H1 (cell line): ENCODE measurements at regions not wholly inside any gene's neighbourhood (a gene's known extent, or its start where the extent isn't known, plus 50 kb on each side); places are given as distances from the start of the nearest gene placed in this dataset.

Experiments used
- CTCF ChIA-PET: fragments of 300-600 bp; sonication (Branson Sonifier 250); formaldehyde crosslinking; loops from one replicate; lab custom pipeline; 2021; ENCODE audit not compliant: partially characterized antibody; lab: Charles Lee
- POLR2A ChIA-PET: fragments of 300-600 bp; sonication (Branson Sonifier 250); formaldehyde crosslinking; loops from one replicate; lab custom pipeline; 2021; ENCODE audit warnings: inconsistent platforms; ENCODE audit not compliant: partially characterized antibody; lab: Charles Lee
- DNase-seq, 2 experiments: peaks; one replicate each; pipeline versions ENCODE4 v3.0.0 to v3.0.0-alpha.2; 2010 to 2022; ENCODE audit warnings: low spot score in 2 of 2, low read depth in 1 of 2, mixed read lengths in 1 of 2
- FAIRE-seq: peaks from 2 replicates; lab custom pipeline; 2011; peaks lifted over from hg19 to GRCh38; lab: Jason Lieb, UNC
- H2AFZ ChIP-seq: 2 replicates; pipeline ENCODE4 v1.8.1; 2012; ENCODE audit warnings: low read length, inconsistent platforms
- H2AK5ac ChIP-seq: 2 replicates; pipeline ENCODE4 v1.6.1; 2013; ENCODE audit warnings: low read depth, low read length
- H2BK120ac ChIP-seq: replicated peaks from 2 replicates; pipeline ENCODE3; 2013; ENCODE audit warnings: low read depth, low read length, inconsistent platforms
- H2BK12ac ChIP-seq: 2 replicates; pipeline ENCODE4 v1.6.1; 2013; ENCODE audit warnings: low read depth, low read length
- H2BK15ac ChIP-seq: 2 replicates; pipeline ENCODE4 v1.6.1; 2013; ENCODE audit warnings: low read length
- H2BK20ac ChIP-seq: 2 replicates; pipeline ENCODE4 v1.6.1; 2013; ENCODE audit warnings: low read length
- H2BK5ac ChIP-seq: 2 replicates; pipeline ENCODE4 v1.6.1; 2013; ENCODE audit warnings: low read depth, low read length
- H3K14ac ChIP-seq: 2 replicates; pipeline ENCODE4 v1.6.1; 2013; ENCODE audit warnings: inconsistent platforms; ENCODE audit not compliant: insufficient read length
- H3K18ac ChIP-seq: 2 replicates; pipeline ENCODE4 v1.6.1; 2013; ENCODE audit warnings: low read length; ENCODE audit errors: extremely low read depth
- H3K23ac ChIP-seq: 2 replicates; pipeline ENCODE4 v1.6.1; 2013; ENCODE audit warnings: inconsistent platforms; ENCODE audit not compliant: insufficient read length
- H3K23me2 ChIP-seq: 2 replicates; pipeline ENCODE4 v1.6.1; 2013; ENCODE audit warnings: low read depth, low read length
- H3K27ac ChIP-seq: 2 replicates; pipeline ENCODE4 v1.6.1; 2011; ENCODE audit warnings: low read depth, low read length, inconsistent platforms
- H3K27me3 ChIP-seq, 4 experiments: replicated peaks in 1 of 4; 1 replicate in 1 of 4; 2 replicates in 3 of 4; pipeline versions ENCODE4 v1.6.1 to v1.8.1; 2011 to 2013; ENCODE audit warnings: low read length in 3 of 4, mild to moderate bottlenecking in 3 of 4, inconsistent platforms in 2 of 4, mixed read lengths in 2 of 4, moderate library complexity in 1 of 4; ENCODE audit not compliant: control insufficient read depth in 3 of 4, insufficient read depth in 3 of 4; ENCODE audit errors: extremely low read depth in 1 of 4
- H3K36me3 ChIP-seq, 4 experiments: 2 replicates each; pipeline versions ENCODE4 v1.6.1 to v1.8.1; 2011 to 2013; ENCODE audit warnings: mild to moderate bottlenecking in 4 of 4, low read length in 3 of 4, moderate library complexity in 2 of 4, control low read depth in 1 of 4, inconsistent platforms in 1 of 4; ENCODE audit not compliant: insufficient read depth in 4 of 4, control insufficient read depth in 2 of 4
- H3K4ac ChIP-seq: replicated peaks from 2 replicates; pipeline ENCODE3; 2013; ENCODE audit warnings: low read length, low read depth, mixed read lengths, inconsistent platforms; ENCODE audit not compliant: insufficient read length
- H3K4me1 ChIP-seq, 4 experiments: replicated peaks in 1 of 4; 1 replicate in 1 of 4; 2 replicates in 3 of 4; pipeline versions ENCODE4 v1.6.1 to v1.8.1; 2011 to 2013; ENCODE audit warnings: low read length in 3 of 4, inconsistent platforms in 2 of 4, mixed read lengths in 1 of 4; ENCODE audit not compliant: insufficient read depth in 4 of 4, control insufficient read depth in 3 of 4
- H3K4me2 ChIP-seq, 2 experiments: 2 replicates each; pipeline versions ENCODE4 v1.6.1 to v1.8.1; 2011 to 2013; ENCODE audit warnings: low read depth in 2 of 2, low read length in 2 of 2, control low read depth in 1 of 2, inconsistent platforms in 1 of 2, mild to moderate bottlenecking in 1 of 2; ENCODE audit not compliant: insufficient read depth in 1 of 2
- H3K4me3 ChIP-seq, 4 experiments: fragments of 200-600, 300-600 bp in 1 of 4; sonication (generic), shearing (Covaris generic), sonication (Bioruptor Twin) in 1 of 4; 2 replicates each; pipeline versions ENCODE4 v1.5.1 to v1.8.1; 2011 to 2016; ENCODE audit warnings: low read length in 4 of 4, low read depth in 3 of 4, control low read depth in 2 of 4, inconsistent platforms in 2 of 4, mild to moderate bottlenecking in 2 of 4, mixed read lengths in 1 of 4, moderate library complexity in 1 of 4; ENCODE audit not compliant: insufficient read depth in 2 of 4; ENCODE audit errors: extremely low read depth in 1 of 4
- H3K56ac ChIP-seq: replicated peaks from 2 replicates; pipeline ENCODE3; 2013; ENCODE audit warnings: low read depth, mild to moderate bottlenecking, mixed read lengths, low read length, inconsistent platforms; ENCODE audit not compliant: insufficient read length
- H3K79me1 ChIP-seq: 2 replicates; pipeline ENCODE4 v1.6.1; 2013; ENCODE audit warnings: low read depth, low read length, control low read depth
- H3K79me2 ChIP-seq, 2 experiments: 2 replicates each; pipeline versions ENCODE4 v1.6.1 to v1.8.1; 2012 to 2013; ENCODE audit warnings: low read length in 2 of 2, mild to moderate bottlenecking in 2 of 2, inconsistent platforms in 1 of 2; ENCODE audit not compliant: insufficient read depth in 2 of 2, control insufficient read depth in 1 of 2
- H3K9ac ChIP-seq, 4 experiments: replicated peaks in 1 of 4; 1 replicate in 1 of 4; 2 replicates in 3 of 4; pipeline versions ENCODE4 v1.6.1 to v1.8.1; 2011 to 2013; ENCODE audit warnings: low read depth in 3 of 4, low read length in 3 of 4, control low read depth in 2 of 4, mild to moderate bottlenecking in 2 of 4, moderate library complexity in 2 of 4, inconsistent platforms in 1 of 4; ENCODE audit errors: extremely low read depth in 1 of 4
- H3K9me3 ChIP-seq, 2 experiments: 2 replicates each; pipeline versions ENCODE4 v1.6.1 to v1.8.1; 2012 to 2013; ENCODE audit warnings: mild to moderate bottlenecking in 2 of 2, moderate library complexity in 2 of 2, control low read depth in 1 of 2, inconsistent platforms in 1 of 2, low read depth in 1 of 2, low read length in 1 of 2, mixed read lengths in 1 of 2; ENCODE audit not compliant: insufficient read depth in 2 of 2
- H4K20me1 ChIP-seq, 2 experiments: replicated peaks in 1 of 2; 2 replicates each; pipeline versions ENCODE3 to v1.8.1; 2011 to 2013; ENCODE audit warnings: inconsistent platforms in 2 of 2, low read length in 2 of 2, mild to moderate bottlenecking in 1 of 2; ENCODE audit not compliant: insufficient read depth in 2 of 2, control insufficient read depth in 1 of 2
- H4K5ac ChIP-seq: 2 replicates; pipeline ENCODE4 v1.6.1; 2013; ENCODE audit warnings: low read length, low read depth, mixed read lengths, inconsistent platforms; ENCODE audit not compliant: insufficient read length
- H4K8ac ChIP-seq: 2 replicates; pipeline ENCODE4 v1.8.0; 2013; ENCODE audit warnings: mild to moderate bottlenecking, moderate library complexity, low read length, inconsistent platforms; ENCODE audit not compliant: insufficient read depth; ENCODE audit errors: extremely low read depth
- H4K91ac ChIP-seq: replicated peaks from 2 replicates; pipeline ENCODE3; 2013; ENCODE audit warnings: low read length, mixed read lengths, inconsistent platforms; ENCODE audit not compliant: insufficient read length
- ASH2L ChIP-seq: fragments of 200-600, 300-600 bp; sonication (generic); IDR thresholded peaks from one replicate; pipeline ENCODE4 v1.7.1; 2017; ENCODE audit warnings: low read length
- MAFK ChIP-seq: IDR thresholded peaks from 2 replicates; pipeline ENCODE4 v1.6.1; 2012; ENCODE audit warnings: low read depth, mild to moderate bottlenecking, improper control_type of control experiment, low read length
- RAD21 ChIP-seq, 2 experiments: IDR thresholded peaks in 1 of 2; conservative IDR thresholded peaks in 1 of 2; 2 replicates each; pipeline ENCODE4 v1.6.1; 2011; ENCODE audit warnings: low read depth in 2 of 2, low read length in 2 of 2, improper control_type of control experiment in 1 of 2, inconsistent platforms in 1 of 2, mild to moderate bottlenecking in 1 of 2, moderate library complexity in 1 of 2
- SIX5 ChIP-seq: IDR thresholded peaks from 2 replicates; pipeline ENCODE4 v1.6.1; 2011; ENCODE audit warnings: mild to moderate bottlenecking, low read depth, low read length
- TAF7 ChIP-seq: optimal IDR thresholded peaks from 2 replicates; pipeline ENCODE3; 2011; ENCODE audit warnings: low read depth, mild to moderate bottlenecking, inconsistent platforms, low read length, moderate library complexity, borderline replicate concordance

DNA sequence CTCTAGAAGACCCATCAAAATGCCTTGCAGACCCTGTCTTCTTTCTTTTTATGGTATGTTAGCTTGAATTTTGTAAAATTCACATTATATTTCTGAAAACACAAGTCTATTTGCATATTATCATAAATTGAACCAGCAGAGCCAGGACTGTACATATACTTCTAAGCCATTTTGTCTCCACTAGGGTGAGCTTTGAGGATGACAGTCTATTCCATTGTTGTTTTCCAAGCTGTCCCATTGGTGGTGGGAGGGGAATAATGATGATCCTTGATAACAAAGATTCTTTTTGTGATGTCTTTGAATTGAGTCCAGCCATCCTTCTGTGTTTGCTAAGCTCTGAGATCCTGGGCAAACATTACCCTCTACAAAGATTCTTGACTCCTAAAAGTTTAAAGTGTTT lies 359.3 kb upstream of the PCDH20 start:
- ChIA-PET CTCF (no interaction called here), POLR2A (no interaction called here)
- H3K4me1 ChIP-seq: peaks cover 0 to 5% (median 0%) of the 10 kb centered on the region in 4 experiments; a peak in 1 of 7 replicates
- no peaks in the 10 kb centered on the region for H3K36me3 ChIP-seq
- no peak overlapping the region for H3K23ac ChIP-seq
- H3K56ac ChIP-seq: no peak overlapping the region
- no peak overlapping the region for H3K4me3 ChIP-seq
- H3K79me2 ChIP-seq: no peaks in the 10 kb centered on the region
- no peak overlapping the region for H2BK15ac ChIP-seq
- H4K8ac ChIP-seq: no peak overlapping the region
- no peak overlapping the region for H2BK5ac ChIP-seq
- H3K4ac ChIP-seq: no peak overlapping the region
- H3K27me3 ChIP-seq: no peaks in the 10 kb centered on the region
- no peaks in the 10 kb centered on the region for H3K23me2 ChIP-seq
- H4K20me1 ChIP-seq: no peaks in the 10 kb centered on the region
- DNase-seq: no peak
- no peak overlapping the region for H2AK5ac ChIP-seq
- H3K4me2 ChIP-seq: no peak overlapping the region
- no peak overlapping the region for H2AFZ ChIP-seq
- no peak overlapping the region for H4K91ac ChIP-seq
- no peak for FAIRE-seq
- no peaks in the 10 kb centered on the region for H3K9me3 ChIP-seq
- H3K14ac ChIP-seq: no peak overlapping the region
- no peak overlapping the region for H2BK20ac ChIP-seq
- no peak overlapping the region for H3K9ac ChIP-seq
- no peak overlapping the region for H3K18ac ChIP-seq
- no peak overlapping the region for H3K27ac ChIP-seq
- no peak overlapping the region for H2BK12ac ChIP-seq
- TF ChIP-seq MAFK (no peak), ASH2L (no peak), SIX5 (no peak), RAD21 (IDR thresholded peaks at IDR 0.05 in 1 of 2, conservative IDR thresholded peaks at IDR 0.05 in 1 of 2; ENCODE audit: low read depth in 2 of 2, low read length in 2 of 2) (no peak), TAF7 (no peak)
- no peak overlapping the region for H4K5ac ChIP-seq
- no peak overlapping the region for H2BK120ac ChIP-seq
- H3K79me1 ChIP-seq: no peaks in the 10 kb centered on the region
